Liver (tissue), 3 donors: ENCODE measurements at regions not wholly inside any gene's neighbourhood (a gene's known extent, or its start where the extent isn't known, plus 50 kb on each side); places are given as distances from the start of the nearest gene placed in this dataset.

Source experiments
- RAD21 ChIP-seq, 2 donors: IDR thresholded peaks; 2 replicates each; pipeline ENCODE4 v1.6.1; 2016; ENCODE audit warnings: antibody characterized with exemption in 2 of 2, mild to moderate bottlenecking in 2 of 2
- TAF1 ChIP-seq: conservative IDR thresholded peaks from 2 replicates; pipeline ENCODE4 v1.6.1; 2016; ENCODE audit warnings: antibody characterized with exemption, mild to moderate bottlenecking
- YY1 ChIP-seq: IDR thresholded peaks from 2 replicates; pipeline ENCODE4 v1.6.1; 2016; ENCODE audit warnings: antibody characterized with exemption, mild to moderate bottlenecking
- TF ChIP-seq, protein P1 (sequence below): fragments of 150-350 bp; IDR thresholded peaks from 2 replicates; pipeline ENCODE4 v1.5.1; 2017; ENCODE audit warnings: improper control_type of control experiment, low read depth, low read length; ENCODE audit not compliant: missing input control
- donor health status: healthy.
- donor health status: healthy.

- TF ChIP-seq, protein P1, sequence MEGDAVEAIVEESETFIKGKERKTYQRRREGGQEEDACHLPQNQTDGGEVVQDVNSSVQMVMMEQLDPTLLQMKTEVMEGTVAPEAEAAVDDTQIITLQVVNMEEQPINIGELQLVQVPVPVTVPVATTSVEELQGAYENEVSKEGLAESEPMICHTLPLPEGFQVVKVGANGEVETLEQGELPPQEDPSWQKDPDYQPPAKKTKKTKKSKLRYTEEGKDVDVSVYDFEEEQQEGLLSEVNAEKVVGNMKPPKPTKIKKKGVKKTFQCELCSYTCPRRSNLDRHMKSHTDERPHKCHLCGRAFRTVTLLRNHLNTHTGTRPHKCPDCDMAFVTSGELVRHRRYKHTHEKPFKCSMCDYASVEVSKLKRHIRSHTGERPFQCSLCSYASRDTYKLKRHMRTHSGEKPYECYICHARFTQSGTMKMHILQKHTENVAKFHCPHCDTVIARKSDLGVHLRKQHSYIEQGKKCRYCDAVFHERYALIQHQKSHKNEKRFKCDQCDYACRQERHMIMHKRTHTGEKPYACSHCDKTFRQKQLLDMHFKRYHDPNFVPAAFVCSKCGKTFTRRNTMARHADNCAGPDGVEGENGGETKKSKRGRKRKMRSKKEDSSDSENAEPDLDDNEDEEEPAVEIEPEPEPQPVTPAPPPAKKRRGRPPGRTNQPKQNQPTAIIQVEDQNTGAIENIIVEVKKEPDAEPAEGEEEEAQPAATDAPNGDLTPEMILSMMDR, result no peak
- TF ChIP-seq YY1 (no peak), TAF1 (no peak), RAD21 (IDR thresholded peaks at IDR 0.05) (no peak)
Measured at GRCh38 chr6:67467341-67467740, 1167.7 kb upstream of the ADGRB3 start.
